Suprapubic skin (tissue), 4 donors: ENCODE measurements at regions not wholly inside any gene's neighbourhood (a gene's known extent, or its start where the extent isn't known, plus 50 kb on each side); places are given as distances from the start of the nearest gene placed in this dataset.

Experiments
- CTCF ChIP-seq, 2 donors: fragments of 200-600 bp in 1 of 2; fragments of 450-650 bp in 1 of 2; sonication (generic) in 1 of 2; IDR thresholded peaks; one replicate each; pipeline ENCODE4 v1.5.1; 2016 to 2019; ENCODE audit warnings: antibody characterized with exemption in 2 of 2, mild to moderate bottlenecking in 1 of 2, moderate library complexity in 1 of 2
- POLR2A ChIP-seq, 2 donors: fragments of 450-650 bp; IDR thresholded peaks; one replicate each; pipeline ENCODE4 v1.6.1; 2017; ENCODE audit warnings: antibody characterized with exemption in 2 of 2, mild to moderate bottlenecking in 2 of 2, moderate library complexity in 2 of 2
- POLR2AphosphoS5 ChIP-seq, 3 donors: sonication (generic); formaldehyde crosslinking; IDR thresholded peaks; one replicate each; pipeline ENCODE4 v1.6.1; 2017; ENCODE audit warnings: antibody characterized with exemption in 3 of 3

- TF ChIP-seq POLR2AphosphoS5 (IDR thresholded peaks at IDR 0.05) (no peak), CTCF (IDR thresholded peaks at IDR 0.05) (no peak), POLR2A (IDR thresholded peaks at IDR 0.05) (no peak)
Measured at GRCh38 chr3:34174740-34175139, 376.3 kb downstream of the PDCD6IP start.
